ENCODE measurements at regions not wholly inside any gene's neighbourhood (a gene's known extent, or its start where the extent isn't known, plus 50 kb on each side); places are given as distances from the start of the nearest gene placed in this dataset.

GRCh38 chr10:33046792-33047191, 88.8 kb upstream of the ITGB1 start:
- peaks cover 11% of the 10 kb centered on the region for H3K4me1 ChIP-seq (ENCODE audit: control insufficient read depth, insufficient read depth, low read length)
- no peaks in the 10 kb centered on the region for H3K9me3 ChIP-seq (ENCODE audit: control insufficient read depth, insufficient read depth, low read depth, low read length)
- no peaks in the 10 kb centered on the region for H3K27me3 ChIP-seq (ENCODE audit: control insufficient read depth, insufficient read depth, low read length)
- POLR2A ChIA-PET: no interaction called here
- no peaks in the 10 kb centered on the region for H3K36me3 ChIP-seq (ENCODE audit: control insufficient read depth, insufficient read depth, low read length)
- no peak for ATAC-seq
- intact Hi-C loops (cut with micrococcal nuclease; ENCODE audit: unreplicated experiment): no loop called here
- no peak overlapping the region for H3K4me3 ChIP-seq (ENCODE audit: low read depth in 2 of 2, low read length in 2 of 2)
- no peak for DNase-seq (ENCODE audit: low read depth, low spot score)
- TF ChIP-seq REST (IDR thresholded peaks at IDR 0.05; ENCODE audit: insufficient read depth in 1 of 2, low read depth in 2 of 2, low read length in 1 of 2) (no peak), POLR2AphosphoS5 (IDR thresholded peaks at IDR 0.05; ENCODE audit: low read depth, low read length) (no peak), SIN3A (IDR thresholded peaks at IDR 0.05; ENCODE audit: borderline replicate concordance, insufficient read depth, low read depth, low read length) (no peak), TCF7L2 (IDR thresholded peaks at IDR 0.05; ENCODE audit: low read depth, low read length) (no peak), CTCF (IDR thresholded peaks at IDR 0.05) (no peak)
- 0 out of 2 replicates have a peak overlapping the region, but pooled peaks have one; percentile 54 for H3K27ac ChIP-seq (ENCODE audit: low read length)
- in situ Hi-C loops (cut with HindIII; ENCODE audit: low pct_unique_long_range_greater_than_20kb, low sequenced_read_pairs): no loop called here
- no TSS peak for BruUV-seq (replicated peaks)
- CTCF ChIA-PET: no interaction called here

- intact Hi-C loops (cut with micrococcal nuclease; ENCODE audit: unreplicated experiment): no loop called here
Measured at GRCh38 chr10:33045421-33045820, 87.4 kb upstream of the ITGB1 start.

More at GRCh38 chr10:33045421-33045820, 87.4 kb upstream of the ITGB1 start:
- no TSS peak for BruUV-seq (replicated peaks)
- DNase-seq (ENCODE audit: low read depth, low spot score): no peak
- no peak for TF ChIP-seq POLR2AphosphoS5 (IDR thresholded peaks at IDR 0.05; ENCODE audit: low read depth, low read length)
- no peak for TF ChIP-seq REST (IDR thresholded peaks at IDR 0.05; ENCODE audit: insufficient read depth in 1 of 2, low read depth in 2 of 2, low read length in 1 of 2)
- no peak for TF ChIP-seq CTCF (IDR thresholded peaks at IDR 0.05)
- no peak for TF ChIP-seq TCF7L2 (IDR thresholded peaks at IDR 0.05; ENCODE audit: low read depth, low read length)
- TF ChIP-seq SIN3A (IDR thresholded peaks at IDR 0.05; ENCODE audit: borderline replicate concordance, insufficient read depth, low read depth, low read length): no peak
- no peak overlapping the region for H3K4me3 ChIP-seq (ENCODE audit: low read depth in 2 of 2, low read length in 2 of 2)
- H3K4me1 ChIP-seq (ENCODE audit: control insufficient read depth, insufficient read depth, low read length): peaks cover 15% of the 10 kb centered on the region
- no peak for ATAC-seq
- peak overlapping the region; percentile 51; the same call in 1 of the 2 replicates for H3K27ac ChIP-seq (ENCODE audit: low read length)
- no peaks in the 10 kb centered on the region for H3K27me3 ChIP-seq (ENCODE audit: control insufficient read depth, insufficient read depth, low read length)
- in situ Hi-C loops (cut with HindIII; ENCODE audit: low pct_unique_long_range_greater_than_20kb, low sequenced_read_pairs): no loop called here
- H3K9me3 ChIP-seq (ENCODE audit: control insufficient read depth, insufficient read depth, low read depth, low read length): no peaks in the 10 kb centered on the region
- POLR2A ChIA-PET: no interaction called here
- H3K36me3 ChIP-seq (ENCODE audit: control insufficient read depth, insufficient read depth, low read length): no peaks in the 10 kb centered on the region
- CTCF ChIA-PET: no interaction called here
